GM23248 (cell line): ENCODE measurements at regions not wholly inside any gene's neighbourhood (a gene's known extent, or its start where the extent isn't known, plus 50 kb on each side); places are given as distances from the start of the nearest gene placed in this dataset.

Experiments used
- DNase-seq: peaks from one replicate; pipeline ENCODE4 v3.0.0-alpha.2; 2015
- H2AFZ ChIP-seq: fragments of 200-600 bp; sonication (generic); 2 replicates; pipeline ENCODE4 v1.6.1; 2016; ENCODE audit warnings: antibody characterized with exemption
- H3F3A ChIP-seq: fragments of 200-600 bp; sonication (generic); 2 replicates; pipeline ENCODE4 v1.6.1; 2016; ENCODE audit warnings: mild to moderate bottlenecking, antibody characterized with exemption, mixed run types; ENCODE audit not compliant: insufficient read depth
- H3K27ac ChIP-seq: fragments of 200-600 bp; sonication (generic); 2 replicates; pipeline ENCODE4 v1.5.1; 2016; ENCODE audit warnings: mild to moderate bottlenecking
- H3K27me3 ChIP-seq: fragments of 200-600 bp; sonication (generic); replicated peaks from 2 replicates; pipeline ENCODE4 v1.6.1; 2016; ENCODE audit warnings: mild to moderate bottlenecking; ENCODE audit not compliant: insufficient read depth
- H3K36me3 ChIP-seq: fragments of 200-600 bp; sonication (generic); 2 replicates; pipeline ENCODE4 v1.6.1; 2016; ENCODE audit warnings: low read depth, mild to moderate bottlenecking
- H3K4me1 ChIP-seq: fragments of 200-600 bp; sonication (generic); 2 replicates; pipeline ENCODE4 v1.6.1; 2016; ENCODE audit warnings: mild to moderate bottlenecking; ENCODE audit not compliant: insufficient read depth
- H3K4me2 ChIP-seq: fragments of 200-600 bp; sonication (generic); one replicate; pipeline ENCODE4 v1.6.1; 2016; ENCODE audit warnings: mild to moderate bottlenecking; ENCODE audit not compliant: unreplicated experiment
- H3K4me3 ChIP-seq: fragments of 200-600 bp; sonication (generic); 2 replicates; pipeline ENCODE4 v1.5.1; 2016; ENCODE audit warnings: mild to moderate bottlenecking
- H3K79me2 ChIP-seq: fragments of 200-600 bp; sonication (generic); 2 replicates; pipeline ENCODE4 v1.6.1; 2016; ENCODE audit warnings: mild to moderate bottlenecking; ENCODE audit not compliant: insufficient read depth
- H3K9ac ChIP-seq: fragments of 200-600 bp; sonication (generic); 2 replicates; pipeline ENCODE4 v1.6.1; 2016; ENCODE audit warnings: mild to moderate bottlenecking
- H3K9me2 ChIP-seq: fragments of 200-600 bp; sonication (generic); 2 replicates; pipeline ENCODE4 v1.6.1; 2016; ENCODE audit warnings: mixed run types, mild to moderate bottlenecking, moderate library complexity; ENCODE audit not compliant: insufficient read depth
- H3K9me3 ChIP-seq: fragments of 200-600 bp; sonication (generic); one replicate; pipeline ENCODE4 v1.6.1; 2017; ENCODE audit warnings: low read depth
- H4K20me1 ChIP-seq: fragments of 200-600 bp; sonication (generic); 2 replicates; pipeline ENCODE4 v1.6.0; 2016; ENCODE audit not compliant: insufficient read depth
- EZH2 ChIP-seq: fragments of 200-600 bp; sonication (generic); IDR thresholded peaks from 2 replicates; pipeline ENCODE4 v1.6.1; 2018; ENCODE audit warnings: antibody characterized with exemption, mild to moderate bottlenecking; ENCODE audit not compliant: insufficient read depth, poor library complexity, severe bottlenecking
- EZH2phosphoT487 ChIP-seq: fragments of 200-600 bp; sonication (generic); IDR thresholded peaks from 2 replicates; pipeline ENCODE4 v1.6.1; 2018; ENCODE audit warnings: antibody characterized with exemption, moderate library complexity, mild to moderate bottlenecking, low read depth; ENCODE audit not compliant: insufficient read depth
- WGBS, 2 experiments: methylation state at CpG; one replicate each; pipeline ENCODE4 v1.1.6; 2015 to 2017; ENCODE audit warnings: low lambda C conversion rate in 2 of 2, low coverage in 1 of 2; ENCODE audit errors: missing lambda C conversion rate in 2 of 2; 5-methylcytosine and 5-hydroxymethylcytosine counted together
- in situ Hi-C: fragments of 300-500 bp; cut with MboI; formaldehyde crosslinking; loops from 2 replicates; pipeline ENCODE4 v1.15.0; 2020

DNA sequence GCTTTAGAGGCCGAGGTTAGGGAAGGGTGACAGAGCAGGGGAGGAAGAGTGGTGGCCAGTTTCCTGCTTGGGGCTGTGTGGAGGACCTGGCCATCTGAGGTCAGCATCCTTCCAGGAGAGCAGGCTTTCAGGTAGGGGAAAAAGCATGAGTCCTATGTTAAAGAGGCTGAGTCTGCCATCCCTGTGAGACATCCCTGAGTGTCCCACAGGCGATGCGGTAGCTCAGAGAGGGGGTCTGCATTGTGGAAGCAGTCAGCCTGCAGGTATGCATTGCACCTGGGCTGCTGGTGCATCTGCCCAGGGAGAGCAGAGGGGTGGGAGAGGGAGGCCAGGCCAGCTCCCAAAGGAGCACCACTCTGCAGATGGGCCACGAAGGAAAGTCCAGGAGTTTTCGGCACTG lies 282.1 kb upstream of the ZNF32 start:
- Histone ChIP-seq H3K4me2 (peak overlapping the region; percentile 26), H3F3A (peaks cover 17% of the 10 kb centered on the region), H3K9me3 (no peaks in the 10 kb centered on the region), H3K9me2 (no peaks in the 10 kb centered on the region), H3K9ac (no peak overlapping the region), H3K27me3 (no peaks in the 10 kb centered on the region), H3K27ac (peak overlapping the region; percentile 75), H3K4me3 (no peak overlapping the region), H3K36me3 (no peaks in the 10 kb centered on the region), H3K79me2 (no peaks in the 10 kb centered on the region), H4K20me1 (no peaks in the 10 kb centered on the region), H2AFZ (no peak overlapping the region), H3K4me1 (peaks cover 19% of the 10 kb centered on the region)
- in situ Hi-C loops: no loop called here
- no peak for DNase-seq
- WGBS, 2 experiments: 73 to 81% methylated on average over 5 of the region's 5 CpGs
- TF ChIP-seq EZH2 (no peak), EZH2phosphoT487 (no peak)

DNA sequence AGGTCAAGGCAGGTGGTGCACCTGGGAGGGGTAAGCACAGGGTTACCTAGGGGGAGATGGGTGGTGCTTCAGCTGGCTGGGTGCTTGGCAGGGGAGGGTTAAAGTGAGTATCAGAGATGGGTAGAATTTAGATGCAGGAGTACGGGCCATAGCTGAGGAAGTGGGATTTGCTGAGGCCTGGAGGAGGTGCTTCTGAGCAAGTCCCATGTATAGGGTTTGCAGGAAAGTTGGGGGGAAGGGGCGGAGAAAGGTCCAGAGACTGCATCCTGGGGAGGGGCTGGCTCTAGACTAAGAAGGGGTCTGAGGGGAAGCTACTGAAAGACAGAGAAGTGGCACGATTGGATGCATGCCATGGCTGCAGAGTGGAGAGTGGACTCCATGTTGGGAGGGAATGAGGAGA lies 281.6 kb upstream of the ZNF32 start:
- no peaks in the 10 kb centered on the region for H3K9me3 ChIP-seq
- no peaks in the 10 kb centered on the region for H3K9me2 ChIP-seq
- WGBS, 2 experiments: 99 to 100% methylated on average over 3 of the region's 3 CpGs
- no peak overlapping the region for H3K4me2 ChIP-seq
- H4K20me1 ChIP-seq: no peaks in the 10 kb centered on the region
- no peak overlapping the region for H2AFZ ChIP-seq
- H3F3A ChIP-seq: peaks cover 17% of the 10 kb centered on the region
- H3K79me2 ChIP-seq: no peaks in the 10 kb centered on the region
- no peaks in the 10 kb centered on the region for H3K36me3 ChIP-seq
- no peak overlapping the region for H3K27ac ChIP-seq
- H3K27me3 ChIP-seq: no peaks in the 10 kb centered on the region
- peaks cover 19% of the 10 kb centered on the region for H3K4me1 ChIP-seq
- TF ChIP-seq EZH2phosphoT487 (no peak), EZH2 (no peak)
- no peak overlapping the region for H3K4me3 ChIP-seq
- H3K9ac ChIP-seq: no peak overlapping the region
- no peak for DNase-seq
- in situ Hi-C loops: no loop called here

DNA sequence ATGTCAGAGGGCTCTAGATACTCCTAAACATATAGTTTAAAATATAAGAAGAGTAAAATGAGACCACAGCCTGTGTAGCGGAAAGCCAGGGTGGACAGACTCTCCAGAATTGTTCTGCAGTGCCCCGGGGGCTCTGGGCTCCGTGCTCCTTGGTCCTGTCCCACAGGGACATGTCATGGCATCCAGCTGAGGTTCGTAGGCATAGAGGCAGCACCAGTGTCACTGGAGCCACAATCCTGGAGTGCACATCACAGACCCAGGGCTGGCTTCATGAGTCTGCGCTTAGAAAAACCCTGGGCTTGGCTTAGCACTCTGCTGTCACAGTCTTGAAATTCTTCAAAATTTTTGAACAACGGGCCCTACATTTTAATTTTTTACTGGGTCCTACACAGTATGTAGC lies 280.4 kb upstream of the ZNF32 start:
- Histone ChIP-seq H4K20me1 (no peaks in the 10 kb centered on the region), H3F3A (peaks cover 17% of the 10 kb centered on the region), H3K4me1 (peaks cover 19% of the 10 kb centered on the region), H3K27me3 (no peaks in the 10 kb centered on the region), H3K9ac (no peak overlapping the region), H3K9me2 (no peaks in the 10 kb centered on the region), H3K4me3 (no peak overlapping the region), H3K79me2 (no peaks in the 10 kb centered on the region), H3K4me2 (no peak overlapping the region), H2AFZ (no peak overlapping the region), H3K27ac (no peak overlapping the region), H3K36me3 (no peaks in the 10 kb centered on the region), H3K9me3 (no peaks in the 10 kb centered on the region)
- TF ChIP-seq EZH2 (no peak), EZH2phosphoT487 (no peak)
- no peak for DNase-seq
- 99% methylated on average over 6 of the region's 6 CpGs for WGBS, 2 experiments
- in situ Hi-C loops: no loop called here

DNA sequence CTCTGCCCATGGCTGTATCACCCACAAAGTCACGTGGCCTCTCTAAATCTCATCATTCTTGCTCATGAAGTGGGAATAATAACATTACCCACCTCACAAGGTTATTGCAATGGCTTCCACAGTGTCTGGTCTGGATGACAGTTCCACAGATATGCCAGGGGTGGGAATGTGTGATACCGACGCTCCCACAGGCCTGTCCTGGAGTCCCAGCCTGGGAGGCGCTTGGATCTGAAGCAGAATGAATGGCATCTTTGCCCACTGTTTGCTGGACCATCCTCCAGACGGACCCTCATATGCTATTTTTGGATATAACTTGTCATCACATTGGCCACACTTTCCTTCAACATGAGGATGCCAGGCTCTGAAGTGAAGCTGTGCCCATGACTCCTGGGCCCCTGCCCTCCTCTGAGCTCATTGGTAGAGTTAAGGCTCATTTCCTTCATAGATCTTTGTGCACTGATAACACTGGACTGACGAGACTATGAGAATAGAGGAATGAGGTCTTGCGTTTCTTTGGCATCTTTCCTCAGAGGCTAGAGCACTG lies 279.8 kb upstream of the ZNF32 start:
- Histone ChIP-seq H3K9ac (no peak overlapping the region), H4K20me1 (no peaks in the 10 kb centered on the region), H3K9me3 (no peaks in the 10 kb centered on the region), H3K4me2 (no peak overlapping the region), H3K27me3 (no peaks in the 10 kb centered on the region), H3F3A (peaks cover 17% of the 10 kb centered on the region), H3K36me3 (no peaks in the 10 kb centered on the region), H3K9me2 (no peaks in the 10 kb centered on the region), H3K4me3 (no peak overlapping the region), H3K27ac (no peak overlapping the region), H3K79me2 (no peaks in the 10 kb centered on the region), H3K4me1 (peaks cover 19% of the 10 kb centered on the region), H2AFZ (no peak overlapping the region)
- no peak for DNase-seq
- WGBS, 2 experiments: 97% methylated on average over 7 of the region's 7 CpGs
- in situ Hi-C loops: no loop called here
- TF ChIP-seq EZH2 (no peak), EZH2phosphoT487 (no peak)
